ENCODE measurements at regions not wholly inside any gene's neighbourhood (a gene's known extent, or its start where the extent isn't known, plus 50 kb on each side); places are given as distances from the start of the nearest gene placed in this dataset.

- H3K27ac Mint-ChIP-seq, result no peak overlapping the region
- H3K4me3 Mint-ChIP-seq, result no peak overlapping the region
- H3K9me3 Mint-ChIP-seq, result no peaks in the 10 kb centered on the region
- no peak for TF ChIP-seq CTCF (IDR thresholded peaks at IDR 0.05; ENCODE audit: unreplicated experiment)
- no peak for DNase-seq (ENCODE audit: low spot score in 2 of 2, unreplicated experiment in 2 of 2)
- H3K4me1 Mint-ChIP-seq, result peaks cover 6% of the 10 kb centered on the region
- peaks cover 32% of the 10 kb centered on the region for H3K27me3 Mint-ChIP-seq (ENCODE audit: low read depth)
- no peaks in the 10 kb centered on the region for H3K36me3 Mint-ChIP-seq
Measured at GRCh38 chr3:6736836-6737629, 123.9 kb upstream of the GRM7 start.

GRCh38 chr3:6737630-6738029 is 123.3 kb upstream of the GRM7 start:
- peaks cover 30% of the 10 kb centered on the region for H3K27me3 Mint-ChIP-seq (ENCODE audit: low read depth)
- peaks cover 6% of the 10 kb centered on the region for H3K4me1 Mint-ChIP-seq
- H3K27ac Mint-ChIP-seq, result no peak overlapping the region
- H3K4me3 Mint-ChIP-seq, result no peak overlapping the region
- no peaks in the 10 kb centered on the region for H3K9me3 Mint-ChIP-seq
- no peaks in the 10 kb centered on the region for H3K36me3 Mint-ChIP-seq
- TF ChIP-seq CTCF (IDR thresholded peaks at IDR 0.05; ENCODE audit: unreplicated experiment), result no peak
- no peak for DNase-seq (ENCODE audit: low spot score in 2 of 2, unreplicated experiment in 2 of 2)

- DNase-seq (ENCODE audit: low spot score in 2 of 2, unreplicated experiment in 2 of 2), result no peak
- no peaks in the 10 kb centered on the region for H3K9me3 Mint-ChIP-seq
- H3K4me1 Mint-ChIP-seq, result peaks cover 6% of the 10 kb centered on the region
- H3K27ac Mint-ChIP-seq, result no peak overlapping the region
- TF ChIP-seq CTCF (IDR thresholded peaks at IDR 0.05; ENCODE audit: unreplicated experiment), result no peak
- H3K36me3 Mint-ChIP-seq, result no peaks in the 10 kb centered on the region
- peaks cover 29% of the 10 kb centered on the region for H3K27me3 Mint-ChIP-seq (ENCODE audit: low read depth)
- no peak overlapping the region for H3K4me3 Mint-ChIP-seq
Measured at GRCh38 chr3:6739288-6739687, 121.6 kb upstream of the GRM7 start.

- H3K4me3 Mint-ChIP-seq, result no peak overlapping the region
- TF ChIP-seq CTCF (IDR thresholded peaks at IDR 0.05; ENCODE audit: unreplicated experiment), result no peak
- DNase-seq (ENCODE audit: low spot score in 2 of 2, unreplicated experiment in 2 of 2), result no peak
- H3K27ac Mint-ChIP-seq, result no peak overlapping the region
- no peaks in the 10 kb centered on the region for H3K9me3 Mint-ChIP-seq
- H3K27me3 Mint-ChIP-seq (ENCODE audit: low read depth), result peaks cover 16% of the 10 kb centered on the region
- H3K36me3 Mint-ChIP-seq, result no peaks in the 10 kb centered on the region
- H3K4me1 Mint-ChIP-seq, result no peaks in the 10 kb centered on the region
Measured at GRCh38 chr3:6743067-6743720, 117.7 kb upstream of the GRM7 start.

- H3K36me3 Mint-ChIP-seq, result no peaks in the 10 kb centered on the region
- TF ChIP-seq CTCF (IDR thresholded peaks at IDR 0.05; ENCODE audit: unreplicated experiment), result no peak
- no peak for DNase-seq (ENCODE audit: low spot score in 2 of 2, unreplicated experiment in 2 of 2)
Measured at GRCh38 chr3:6746443-6746842, 114.5 kb upstream of the GRM7 start.

More at GRCh38 chr3:6746443-6746842, 114.5 kb upstream of the GRM7 start:
- Mint-ChIP-seq H3K4me3 (no peak overlapping the region), H3K4me1 (no peaks in the 10 kb centered on the region), H3K9me3 (no peaks in the 10 kb centered on the region), H3K27me3 (ENCODE audit: low read depth) (peaks cover 5% of the 10 kb centered on the region), H3K27ac (no peak overlapping the region)

Data from mesothelial cell of epicardium (in vitro differentiated cells).